ENCODE measurements at regions not wholly inside any gene's neighbourhood (a gene's known extent, or its start where the extent isn't known, plus 50 kb on each side); places are given as distances from the start of the nearest gene placed in this dataset.

DNA sequence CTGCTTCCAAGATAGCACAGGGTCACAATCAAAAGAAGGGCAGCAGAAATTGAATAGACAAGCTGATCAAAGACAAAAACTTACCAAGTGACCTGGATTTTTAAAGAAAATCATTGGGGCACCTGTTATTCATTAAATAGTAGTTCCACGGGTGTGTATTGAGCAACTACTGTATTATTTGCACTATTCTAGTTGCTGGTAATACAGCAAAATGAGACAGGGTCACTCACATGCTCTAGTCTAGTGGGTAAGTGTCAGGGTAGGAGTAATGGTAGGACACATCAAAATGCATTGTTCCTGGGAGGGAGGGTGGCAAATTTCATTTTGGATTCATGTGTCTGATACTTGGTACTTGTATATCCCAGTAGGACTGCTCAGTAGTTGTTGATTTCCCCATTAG lies 127.9 kb downstream of the SQOR start:
- no peak overlapping the region for H3K4me3 ChIP-seq
- no peak overlapping the region for H3K27ac ChIP-seq (replicated peaks)
- H3K9me3 ChIP-seq (replicated peaks): no peaks in the 10 kb centered on the region
- TF ChIP-seq, protein P1, sequence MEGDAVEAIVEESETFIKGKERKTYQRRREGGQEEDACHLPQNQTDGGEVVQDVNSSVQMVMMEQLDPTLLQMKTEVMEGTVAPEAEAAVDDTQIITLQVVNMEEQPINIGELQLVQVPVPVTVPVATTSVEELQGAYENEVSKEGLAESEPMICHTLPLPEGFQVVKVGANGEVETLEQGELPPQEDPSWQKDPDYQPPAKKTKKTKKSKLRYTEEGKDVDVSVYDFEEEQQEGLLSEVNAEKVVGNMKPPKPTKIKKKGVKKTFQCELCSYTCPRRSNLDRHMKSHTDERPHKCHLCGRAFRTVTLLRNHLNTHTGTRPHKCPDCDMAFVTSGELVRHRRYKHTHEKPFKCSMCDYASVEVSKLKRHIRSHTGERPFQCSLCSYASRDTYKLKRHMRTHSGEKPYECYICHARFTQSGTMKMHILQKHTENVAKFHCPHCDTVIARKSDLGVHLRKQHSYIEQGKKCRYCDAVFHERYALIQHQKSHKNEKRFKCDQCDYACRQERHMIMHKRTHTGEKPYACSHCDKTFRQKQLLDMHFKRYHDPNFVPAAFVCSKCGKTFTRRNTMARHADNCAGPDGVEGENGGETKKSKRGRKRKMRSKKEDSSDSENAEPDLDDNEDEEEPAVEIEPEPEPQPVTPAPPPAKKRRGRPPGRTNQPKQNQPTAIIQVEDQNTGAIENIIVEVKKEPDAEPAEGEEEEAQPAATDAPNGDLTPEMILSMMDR (IDR thresholded peaks at IDR 0.05; ENCODE audit: borderline replicate concordance): no peak
- H3K27me3 ChIP-seq (ENCODE audit: low read depth): peaks cover 5% of the 10 kb centered on the region
- H3K4me1 ChIP-seq: no peaks in the 10 kb centered on the region
- intact Hi-C loops (cut with micrococcal nuclease): no loop called here
- DNase-seq: no peak
- H3K36me3 ChIP-seq: no peaks in the 10 kb centered on the region

DNA sequence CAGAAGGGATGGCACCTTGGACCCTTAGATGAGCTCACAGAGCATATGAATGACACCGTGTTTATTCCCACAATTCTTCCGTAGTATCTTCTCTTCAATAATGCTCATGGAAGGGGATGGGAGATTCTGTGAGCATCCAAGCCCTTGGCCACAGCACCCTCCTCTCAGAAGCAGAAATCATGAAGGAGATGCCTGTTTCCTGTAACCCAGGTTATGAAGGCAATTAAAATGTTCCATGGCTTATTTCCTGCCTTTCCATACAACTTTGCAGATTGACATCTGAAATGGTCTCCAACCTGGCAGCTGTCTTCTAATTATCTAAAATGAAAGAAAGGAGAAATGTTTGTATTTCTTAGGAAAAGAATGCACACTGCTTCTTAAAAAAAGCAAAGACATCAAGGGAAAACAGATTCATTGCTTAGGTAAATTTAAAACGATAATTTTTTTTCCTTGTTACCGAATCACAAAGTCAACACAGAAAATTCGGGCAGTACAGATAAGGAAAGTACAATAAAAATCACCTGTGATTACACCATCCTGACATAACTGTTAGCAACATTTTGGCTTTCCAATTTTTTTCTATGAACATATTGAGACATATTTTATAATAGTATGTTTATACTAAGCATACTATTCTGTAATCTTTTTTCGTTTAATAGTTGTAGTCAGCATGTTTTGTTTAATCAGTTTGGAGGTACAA lies 128.5 kb downstream of the SQOR start:
- DNase-seq: no peak
- Histone ChIP-seq H3K9me3 (replicated peaks) (no peaks in the 10 kb centered on the region), H3K4me3 (no peak overlapping the region), H3K27me3 (ENCODE audit: low read depth) (peaks cover 2% of the 10 kb centered on the region), H3K4me1 (no peaks in the 10 kb centered on the region), H3K27ac (replicated peaks) (no peak overlapping the region), H3K36me3 (no peaks in the 10 kb centered on the region)
- intact Hi-C loops (cut with micrococcal nuclease): no loop called here
- TF ChIP-seq, protein P1 (IDR thresholded peaks at IDR 0.05; ENCODE audit: borderline replicate concordance): no peak

DNA sequence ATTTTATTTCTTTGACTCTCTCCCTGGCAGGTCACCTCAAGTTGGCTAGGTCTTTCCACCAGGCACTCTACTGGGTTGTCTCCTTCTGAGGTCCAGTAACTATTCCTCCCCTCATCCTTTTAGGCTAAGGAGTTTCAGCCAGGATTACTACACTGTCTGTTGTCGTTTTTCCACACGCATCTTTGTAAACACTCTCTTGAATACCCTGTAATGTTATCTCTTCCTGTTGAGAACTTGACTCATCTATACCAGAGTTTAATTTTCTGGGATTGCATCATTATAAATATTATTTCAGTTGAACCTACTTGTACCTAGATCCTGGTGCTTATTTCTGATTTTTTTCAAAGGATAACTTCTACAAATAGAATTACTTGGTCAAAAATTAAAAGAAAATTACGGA lies 138.3 kb downstream of the SQOR start:
- H3K36me3 ChIP-seq: no peaks in the 10 kb centered on the region
- no peak overlapping the region for H3K27ac ChIP-seq (replicated peaks)
- intact Hi-C loops (cut with micrococcal nuclease): no loop called here
- peaks cover 13% of the 10 kb centered on the region for H3K27me3 ChIP-seq (ENCODE audit: low read depth)
- DNase-seq: no peak
- no peaks in the 10 kb centered on the region for H3K9me3 ChIP-seq (replicated peaks)
- no peaks in the 10 kb centered on the region for H3K4me1 ChIP-seq
- H3K4me3 ChIP-seq: no peak overlapping the region
- TF ChIP-seq, protein P1 (IDR thresholded peaks at IDR 0.05; ENCODE audit: borderline replicate concordance): no peak

DNA sequence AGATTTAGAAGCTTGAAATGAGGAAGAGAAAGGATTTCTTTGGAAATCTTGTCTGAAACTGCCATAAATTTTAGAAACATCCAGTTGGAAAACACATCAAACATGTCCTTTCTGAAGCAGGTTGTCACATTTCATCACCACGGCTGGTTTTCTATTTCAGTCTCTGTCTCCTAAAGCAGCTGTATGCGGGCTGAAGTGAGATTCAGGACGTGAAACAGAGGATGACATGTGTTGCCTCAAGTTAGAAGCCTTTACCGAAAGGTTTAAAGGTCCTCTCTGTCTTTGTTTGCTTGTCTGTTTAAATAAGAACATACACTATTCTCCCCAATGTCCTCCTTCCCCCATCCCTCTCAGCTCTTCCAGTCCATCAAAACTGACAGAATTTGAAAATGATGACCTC lies 141.9 kb downstream of the SQOR start:
- no peaks in the 10 kb centered on the region for H3K4me1 ChIP-seq
- no peak overlapping the region for H3K27ac ChIP-seq (replicated peaks)
- intact Hi-C loops (cut with micrococcal nuclease): no loop called here
- H3K9me3 ChIP-seq (replicated peaks): no peaks in the 10 kb centered on the region
- no peak overlapping the region for H3K4me3 ChIP-seq
- no peak for DNase-seq
- TF ChIP-seq, protein P1 (IDR thresholded peaks at IDR 0.05; ENCODE audit: borderline replicate concordance): no peak
- no peaks in the 10 kb centered on the region for H3K36me3 ChIP-seq
- H3K27me3 ChIP-seq (ENCODE audit: low read depth): peaks cover 19% of the 10 kb centered on the region

DNA sequence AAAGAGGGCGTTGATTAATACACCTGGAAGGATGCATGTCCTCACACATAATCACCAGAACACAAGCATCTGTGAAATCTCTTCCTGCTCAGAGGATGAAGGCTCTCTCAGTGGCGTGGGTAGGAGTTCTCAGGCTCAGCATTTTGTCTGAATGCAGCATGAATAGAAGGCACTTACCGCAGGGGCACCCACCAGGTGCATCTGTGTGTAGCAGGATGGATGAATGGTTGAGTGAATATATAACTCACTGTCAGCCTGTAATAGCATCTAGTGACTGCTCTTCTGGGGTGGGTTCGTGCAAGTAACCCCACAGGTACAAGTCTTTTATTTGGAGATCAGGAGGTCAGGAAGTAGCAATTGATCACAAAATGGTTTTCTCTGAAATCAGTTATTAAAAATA lies 143.0 kb downstream of the SQOR start:
- TF ChIP-seq, protein P1 (IDR thresholded peaks at IDR 0.05; ENCODE audit: borderline replicate concordance): no peak
- intact Hi-C loops (cut with micrococcal nuclease): no loop called here
- Histone ChIP-seq H3K27ac (replicated peaks) (no peak overlapping the region), H3K9me3 (replicated peaks) (no peaks in the 10 kb centered on the region), H3K27me3 (ENCODE audit: low read depth) (peaks cover 29% of the 10 kb centered on the region), H3K36me3 (no peaks in the 10 kb centered on the region), H3K4me3 (no peak overlapping the region), H3K4me1 (no peaks in the 10 kb centered on the region)
- DNase-seq: no peak
